Fibroblast of skin of left biceps (primary cell): ENCODE measurements at regions not wholly inside any gene's neighbourhood (a gene's known extent, or its start where the extent isn't known, plus 50 kb on each side); places are given as distances from the start of the nearest gene placed in this dataset.
A peak's percentile ranks its signal among the peaks of the same experiment; 100 is the strongest.

ENCODE experiments used
- DNase-seq, 2 experiments: peaks; one replicate each; pipeline ENCODE4 v3.0.0-alpha.2; 2013; ENCODE audit warnings: low read depth in 2 of 2

- DNase-seq: no peak
Measured at GRCh38 chr2:60603533-60604190, 50.2 kb upstream of the BCL11A start.

GRCh38 chr2:60604486-60605064 lies 51.1 kb upstream of the BCL11A start:
- DNase-seq: no peak

GRCh38 chr2:60605866-60606265 lies 52.4 kb upstream of the BCL11A start:
- no peak for DNase-seq

- DNase-seq: no peak
Measured at GRCh38 chr2:60608679-60609078, 55.2 kb upstream of the BCL11A start.

- no peak for DNase-seq
Measured at GRCh38 chr2:60612033-60612432, 58.6 kb upstream of the BCL11A start.

- DNase-seq: no peak
Measured at GRCh38 chr2:60614319-60614718, 60.9 kb upstream of the BCL11A start.

- no peak for DNase-seq
Measured at GRCh38 chr2:60621688-60622429, 68.4 kb upstream of the BCL11A start.

- no peak for DNase-seq
Measured at GRCh38 chr2:60623040-60623439, 69.6 kb upstream of the BCL11A start.

GRCh38 chr2:60627412-60627811 lies 74.0 kb upstream of the BCL11A start:
- no peak for DNase-seq

GRCh38 chr2:60628026-60628425 lies 74.6 kb upstream of the BCL11A start:
- no peak for DNase-seq

- DNase-seq: no peak
Measured at GRCh38 chr2:60628615-60629304, 75.3 kb upstream of the BCL11A start.

GRCh38 chr2:60629305-60629662 lies 75.8 kb upstream of the BCL11A start:
- DNase-seq: no peak

GRCh38 chr2:60629801-60630385 lies 76.4 kb upstream of the BCL11A start:
- DNase-seq: no peak

- no peak for DNase-seq
Measured at GRCh38 chr2:60633615-60634014, 80.2 kb upstream of the BCL11A start.

GRCh38 chr2:60634438-60634837 lies 81.0 kb upstream of the BCL11A start:
- no peak for DNase-seq

GRCh38 chr2:60641811-60642788 lies 88.6 kb upstream of the BCL11A start:
- DNase-seq: peak; percentile 12 to 21

- DNase-seq: no peak
Measured at GRCh38 chr2:60643747-60644146, 90.3 kb upstream of the BCL11A start.

- no peak for DNase-seq
Measured at GRCh38 chr2:60644951-60645350, 91.5 kb upstream of the BCL11A start.

GRCh38 chr2:60648191-60648590 lies 94.7 kb upstream of the BCL11A start:
- no peak for DNase-seq

- no peak for DNase-seq
Measured at GRCh38 chr2:60649721-60650120, 96.3 kb upstream of the BCL11A start.

GRCh38 chr2:60652832-60653340 lies 99.4 kb upstream of the BCL11A start:
- DNase-seq: no peak
